OCI-LY1 (cell line): ENCODE measurements at regions not wholly inside any gene's neighbourhood (a gene's known extent, or its start where the extent isn't known, plus 50 kb on each side); places are given as distances from the start of the nearest gene placed in this dataset.

Experiments
- H2AFZ ChIP-seq: fragments of 200-600 bp; sonication (generic), shearing (Covaris generic); 2 replicates; pipeline ENCODE4 v1.6.0; 2014; ENCODE audit warnings: antibody characterized with exemption, mild to moderate bottlenecking, low read length
- H3F3A ChIP-seq: fragments of 200-600 bp; sonication (generic), shearing (Covaris generic); 2 replicates; pipeline ENCODE4 v1.6.0; 2014; ENCODE audit warnings: mild to moderate bottlenecking, antibody characterized with exemption, low read length, moderate library complexity; ENCODE audit not compliant: insufficient read depth
- H3K27ac ChIP-seq: fragments of 200-600 bp; sonication (generic); 2 replicates; pipeline ENCODE4 v1.5.1; 2014; ENCODE audit warnings: low read length, mixed run types, mild to moderate bottlenecking, low read depth; ENCODE audit not compliant: poor library complexity, severe bottlenecking
- H3K27me3 ChIP-seq: fragments of 200-600 bp; sonication (generic); 2 replicates; pipeline ENCODE4 v1.6.0; 2014; ENCODE audit warnings: antibody characterized with exemption, mild to moderate bottlenecking, low read length, moderate library complexity; ENCODE audit not compliant: insufficient read depth
- H3K36me3 ChIP-seq: fragments of 200-600 bp; sonication (generic); 2 replicates; pipeline ENCODE4 v1.6.1; 2014; ENCODE audit warnings: mild to moderate bottlenecking, antibody characterized with exemption, low read length, moderate library complexity, mixed read lengths; ENCODE audit not compliant: insufficient read depth
- H3K4me1 ChIP-seq: fragments of 200-600 bp; sonication (generic); 2 replicates; pipeline ENCODE4 v1.5.1; 2014; ENCODE audit warnings: mild to moderate bottlenecking, low read length, moderate library complexity; ENCODE audit not compliant: insufficient read depth, severe bottlenecking
- H3K4me2 ChIP-seq: fragments of 200-600 bp; sonication (generic), shearing (Covaris generic); 2 replicates; pipeline ENCODE4 v1.6.1; 2014; ENCODE audit warnings: low read length
- H3K4me3 ChIP-seq: fragments of 200-600 bp; sonication (generic); 2 replicates; pipeline ENCODE4 v1.5.1; 2014; ENCODE audit warnings: low read length, low read depth, mild to moderate bottlenecking, mixed read lengths; ENCODE audit not compliant: poor library complexity, severe bottlenecking
- H3K79me2 ChIP-seq: fragments of 200-600 bp; shearing (Covaris generic); 2 replicates; pipeline ENCODE4 v1.6.1; 2016; ENCODE audit warnings: mixed run types, low read length, mixed read lengths; ENCODE audit not compliant: insufficient read depth
- H3K9ac ChIP-seq: fragments of 200-600 bp; sonication (generic), shearing (Covaris generic); 2 replicates; pipeline ENCODE4 v1.6.1; 2014; ENCODE audit warnings: mild to moderate bottlenecking, low read length, mixed read lengths
- H3K9me2 ChIP-seq: fragments of 200-600 bp; sonication (generic), shearing (Covaris generic); 2 replicates; pipeline ENCODE4 v1.6.1; 2014; ENCODE audit warnings: low read depth, mild to moderate bottlenecking, low read length, mixed read lengths
- H3K9me3 ChIP-seq: fragments of 200-600 bp; shearing (Covaris generic); 2 replicates; pipeline ENCODE4 v1.6.1; 2014; ENCODE audit warnings: low read length, mixed read lengths
- H4K20me1 ChIP-seq: fragments of 200-600 bp; sonication (generic), shearing (Covaris generic); 2 replicates; pipeline ENCODE4 v1.6.0; 2016; ENCODE audit warnings: mild to moderate bottlenecking, low read length; ENCODE audit not compliant: insufficient read depth
- EZH2 ChIP-seq: fragments of 200-600 bp; sonication (generic), shearing (Covaris generic); IDR thresholded peaks from 2 replicates; pipeline ENCODE4 v1.8.0; 2017; ENCODE audit warnings: borderline replicate concordance, mixed run types, mild to moderate bottlenecking, antibody characterized with exemption, low read length, moderate library complexity, mixed read lengths
- TF ChIP-seq, protein P1 (sequence below): fragments of 200-600 bp; sonication (generic), shearing (Covaris generic); IDR thresholded peaks from 2 replicates; pipeline ENCODE4 v1.5.1; 2017; ENCODE audit warnings: mild to moderate bottlenecking, antibody characterized with exemption, low read length, moderate library complexity, mixed read lengths

DNA sequence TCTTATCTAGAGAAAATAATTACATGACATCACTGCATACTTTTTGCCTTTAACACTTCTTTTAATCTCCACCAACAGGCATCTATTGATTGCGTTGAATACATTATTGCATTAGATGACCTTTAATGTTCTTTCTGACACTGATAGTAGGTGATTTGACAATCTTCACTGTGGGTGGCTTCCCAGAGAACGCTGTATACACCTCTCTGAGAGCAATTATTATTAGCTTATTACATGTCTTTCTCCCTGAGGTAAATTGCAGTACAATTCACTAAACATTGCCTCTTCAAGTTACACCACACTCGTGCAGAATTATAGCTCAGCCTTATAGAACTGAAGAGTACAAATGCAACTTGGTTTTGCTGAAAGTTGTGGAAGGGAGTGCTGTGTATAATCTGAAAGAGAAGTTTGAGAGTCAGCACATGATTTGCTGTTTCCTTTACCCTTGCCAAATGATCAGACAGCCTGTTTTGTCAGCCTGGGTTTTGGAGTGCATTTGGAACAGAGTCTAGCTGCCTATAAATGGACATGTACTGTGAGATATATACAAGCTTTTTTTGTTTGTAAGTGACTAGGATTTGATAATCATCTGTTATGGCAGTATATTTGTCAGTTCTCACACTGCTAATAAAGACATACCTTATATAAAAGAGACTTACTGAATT lies 369.2 kb downstream of the CCER1 start:
- no peak overlapping the region for H3K4me2 ChIP-seq
- H3K27ac ChIP-seq: no peak overlapping the region
- H3K4me3 ChIP-seq: no peak overlapping the region
- no peaks in the 10 kb centered on the region for H3K27me3 ChIP-seq
- H2AFZ ChIP-seq: no peak overlapping the region
- TF ChIP-seq, protein P1, sequence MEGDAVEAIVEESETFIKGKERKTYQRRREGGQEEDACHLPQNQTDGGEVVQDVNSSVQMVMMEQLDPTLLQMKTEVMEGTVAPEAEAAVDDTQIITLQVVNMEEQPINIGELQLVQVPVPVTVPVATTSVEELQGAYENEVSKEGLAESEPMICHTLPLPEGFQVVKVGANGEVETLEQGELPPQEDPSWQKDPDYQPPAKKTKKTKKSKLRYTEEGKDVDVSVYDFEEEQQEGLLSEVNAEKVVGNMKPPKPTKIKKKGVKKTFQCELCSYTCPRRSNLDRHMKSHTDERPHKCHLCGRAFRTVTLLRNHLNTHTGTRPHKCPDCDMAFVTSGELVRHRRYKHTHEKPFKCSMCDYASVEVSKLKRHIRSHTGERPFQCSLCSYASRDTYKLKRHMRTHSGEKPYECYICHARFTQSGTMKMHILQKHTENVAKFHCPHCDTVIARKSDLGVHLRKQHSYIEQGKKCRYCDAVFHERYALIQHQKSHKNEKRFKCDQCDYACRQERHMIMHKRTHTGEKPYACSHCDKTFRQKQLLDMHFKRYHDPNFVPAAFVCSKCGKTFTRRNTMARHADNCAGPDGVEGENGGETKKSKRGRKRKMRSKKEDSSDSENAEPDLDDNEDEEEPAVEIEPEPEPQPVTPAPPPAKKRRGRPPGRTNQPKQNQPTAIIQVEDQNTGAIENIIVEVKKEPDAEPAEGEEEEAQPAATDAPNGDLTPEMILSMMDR: no peak
- TF ChIP-seq EZH2: no peak
- H3K9ac ChIP-seq: no peak overlapping the region
- no peaks in the 10 kb centered on the region for H3K9me2 ChIP-seq
- H3K4me1 ChIP-seq: no peaks in the 10 kb centered on the region
- no peaks in the 10 kb centered on the region for H3K36me3 ChIP-seq
- H4K20me1 ChIP-seq: no peaks in the 10 kb centered on the region
- H3K9me3 ChIP-seq: no peaks in the 10 kb centered on the region
- no peaks in the 10 kb centered on the region for H3K79me2 ChIP-seq
- H3F3A ChIP-seq: no peaks in the 10 kb centered on the region

- Histone ChIP-seq H3K4me2 (no peak overlapping the region), H3K9me3 (no peaks in the 10 kb centered on the region), H3K4me3 (no peak overlapping the region), H3K9me2 (no peaks in the 10 kb centered on the region), H3K4me1 (no peaks in the 10 kb centered on the region), H3K36me3 (no peaks in the 10 kb centered on the region), H2AFZ (no peak overlapping the region), H3K9ac (no peak overlapping the region), H3K27ac (no peak overlapping the region), H4K20me1 (no peaks in the 10 kb centered on the region), H3K79me2 (no peaks in the 10 kb centered on the region), H3K27me3 (no peaks in the 10 kb centered on the region), H3F3A (no peaks in the 10 kb centered on the region)
- TF ChIP-seq EZH2: no peak
- TF ChIP-seq, protein P1: no peak
These were observed 378.3 kb downstream of the CCER1 start for GRCh38 chr12:90576707-90577106.

- Histone ChIP-seq H3K27ac (no peak overlapping the region), H3K27me3 (no peaks in the 10 kb centered on the region), H3F3A (no peaks in the 10 kb centered on the region), H3K4me2 (no peak overlapping the region), H3K4me1 (no peaks in the 10 kb centered on the region), H3K79me2 (no peaks in the 10 kb centered on the region), H2AFZ (no peak overlapping the region), H3K9me3 (no peaks in the 10 kb centered on the region), H3K9ac (no peak overlapping the region), H3K4me3 (no peak overlapping the region), H4K20me1 (no peaks in the 10 kb centered on the region), H3K36me3 (no peaks in the 10 kb centered on the region), H3K9me2 (no peaks in the 10 kb centered on the region)
- TF ChIP-seq, protein P1: no peak
- TF ChIP-seq EZH2: no peak
These were observed 379.0 kb downstream of the CCER1 start for GRCh38 chr12:90575995-90576394.
